ENCODE measurements at regions not wholly inside any gene's neighbourhood (a gene's known extent, or its start where the extent isn't known, plus 50 kb on each side); places are given as distances from the start of the nearest gene placed in this dataset.

GRCh38 chr11:134719397-134719796, 307.4 kb upstream of the B3GAT1 start:
- no peak for TF ChIP-seq CTCF (IDR thresholded peaks at IDR 0.05 in 4 of 5, conservative IDR thresholded peaks at IDR 0.05 in 1 of 5)
- TF ChIP-seq POLR2A (IDR thresholded peaks at IDR 0.05): no peak
